GM21447 (cell line): ENCODE measurements at regions not wholly inside any gene's neighbourhood (a gene's known extent, or its start where the extent isn't known, plus 50 kb on each side); places are given as distances from the start of the nearest gene placed in this dataset.
"Not testable (repeated sequence)": the region's sequence is repeated elsewhere in the genome, so short reads cannot be mapped to it uniquely, and the experiment has no call there.

ENCODE experiments used
- ATAC-seq: cut with Tn5 transposase; IDR thresholded peaks from one replicate; pipeline ENCODE4 v1.9.1; 2021; ENCODE audit not compliant: unreplicated experiment

DNA sequence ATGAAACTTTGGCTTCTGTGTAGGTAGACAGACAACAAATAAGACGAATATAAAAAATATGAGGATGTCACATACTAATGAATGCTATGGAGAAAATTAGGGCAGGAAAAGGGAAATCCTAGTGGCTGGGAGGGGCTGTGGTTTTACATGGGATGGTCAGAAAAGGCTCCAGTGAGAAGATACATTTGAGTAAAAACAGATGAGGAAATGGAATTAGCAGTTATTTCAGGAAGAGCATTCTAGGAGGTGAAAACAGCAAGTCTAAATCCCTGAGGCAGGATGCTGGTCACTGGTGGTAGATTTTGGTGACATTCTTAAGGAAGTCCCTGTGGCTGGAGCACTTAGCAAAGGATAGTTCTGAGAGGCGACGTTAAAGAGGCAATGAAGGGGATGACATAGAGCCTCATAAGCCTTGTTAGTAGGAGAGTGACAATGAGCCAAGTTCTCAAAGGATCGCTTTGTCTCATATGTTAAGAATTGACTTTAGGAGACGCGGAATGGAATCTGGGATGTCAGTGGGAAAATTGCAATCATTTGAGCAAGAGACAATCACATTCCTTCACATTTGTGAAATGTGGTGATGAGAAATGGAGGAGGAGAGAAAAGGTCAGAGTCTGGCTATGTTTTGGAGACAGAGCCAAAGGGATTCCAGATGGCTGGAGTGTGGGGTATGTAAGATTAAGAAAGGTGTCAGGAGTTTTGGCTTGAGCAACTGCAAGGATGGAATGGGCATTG, 384.7 kb upstream of the FZD8 start:
- no peak for ATAC-seq

DNA sequence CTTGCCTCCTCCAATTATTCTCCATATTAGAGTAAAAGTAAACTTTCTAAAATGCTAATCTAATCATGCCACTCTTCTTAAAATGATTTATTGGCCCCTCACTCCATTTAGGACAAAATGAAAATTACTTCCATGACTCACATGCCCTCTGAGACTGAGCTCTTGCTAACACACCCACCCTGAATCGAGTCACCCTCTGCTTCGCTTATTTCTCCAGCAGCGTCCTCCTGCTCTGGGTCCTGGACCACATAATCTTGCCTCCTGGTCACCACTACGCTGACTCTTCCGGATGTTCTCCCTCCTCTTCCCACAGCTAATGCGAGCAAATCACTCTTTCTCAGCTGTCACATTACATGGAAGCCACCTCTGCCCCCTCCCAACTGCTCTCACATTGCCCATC, 384.0 kb upstream of the FZD8 start:
- ATAC-seq, result no peak

DNA sequence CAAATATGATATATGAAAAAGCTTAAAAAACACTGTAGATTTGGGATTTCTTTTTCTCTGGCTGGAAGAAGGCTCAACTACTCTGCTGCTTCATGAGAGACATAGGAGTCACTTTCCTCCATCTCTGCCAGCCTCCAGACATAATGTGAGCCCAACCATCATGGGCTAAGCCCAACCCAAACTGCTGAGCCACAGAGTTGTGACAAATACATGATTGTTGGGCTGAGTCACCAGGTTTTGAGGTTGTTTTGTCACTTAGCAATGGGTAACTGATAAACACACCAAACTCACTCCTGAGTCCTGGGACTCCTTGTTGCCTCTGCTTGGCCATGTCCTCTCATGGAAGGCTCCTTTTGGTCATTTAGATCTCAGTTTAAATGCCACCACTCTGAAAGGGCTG, 381.8 kb upstream of the FZD8 start:
- no peak for ATAC-seq

DNA sequence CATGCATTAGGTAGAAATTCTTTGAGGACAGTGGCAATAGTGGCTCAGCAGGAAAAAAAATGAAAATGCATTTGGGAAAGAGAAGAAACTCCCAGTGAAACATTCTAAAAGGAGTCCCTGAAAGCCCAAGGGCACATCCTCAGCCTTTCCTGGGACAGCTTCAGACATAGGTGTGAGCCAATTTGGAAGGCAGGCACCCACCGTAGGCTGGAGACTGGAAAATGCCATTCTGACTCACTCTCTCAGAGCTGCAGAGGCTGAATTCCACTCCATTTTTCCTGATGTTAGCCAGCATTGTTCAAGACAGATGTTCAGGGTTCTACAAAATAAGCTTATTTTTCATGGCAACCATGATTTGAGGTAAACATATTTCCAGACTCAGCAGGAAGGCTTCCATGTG, 379.0 kb upstream of the FZD8 start:
- ATAC-seq, result no peak

DNA sequence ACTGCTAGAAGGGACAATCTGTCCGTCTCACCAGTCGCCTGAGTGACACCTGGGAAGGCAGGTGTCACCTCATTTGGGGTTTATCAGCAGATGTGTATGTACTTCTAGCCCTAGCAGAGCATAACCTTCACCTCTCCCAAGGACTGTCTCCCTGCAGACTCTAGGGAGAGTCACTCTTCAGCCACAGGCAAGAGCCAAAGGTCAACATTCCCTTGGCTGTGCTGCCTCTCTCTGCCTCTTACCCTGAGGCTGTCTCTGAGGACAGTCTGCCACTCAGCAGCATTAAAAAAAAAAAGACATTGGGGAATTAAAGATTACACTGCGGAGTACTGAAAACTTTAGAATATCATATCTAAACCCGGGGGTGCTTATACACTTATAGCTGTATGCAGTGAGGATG, 377.7 kb upstream of the FZD8 start:
- no peak for ATAC-seq

DNA sequence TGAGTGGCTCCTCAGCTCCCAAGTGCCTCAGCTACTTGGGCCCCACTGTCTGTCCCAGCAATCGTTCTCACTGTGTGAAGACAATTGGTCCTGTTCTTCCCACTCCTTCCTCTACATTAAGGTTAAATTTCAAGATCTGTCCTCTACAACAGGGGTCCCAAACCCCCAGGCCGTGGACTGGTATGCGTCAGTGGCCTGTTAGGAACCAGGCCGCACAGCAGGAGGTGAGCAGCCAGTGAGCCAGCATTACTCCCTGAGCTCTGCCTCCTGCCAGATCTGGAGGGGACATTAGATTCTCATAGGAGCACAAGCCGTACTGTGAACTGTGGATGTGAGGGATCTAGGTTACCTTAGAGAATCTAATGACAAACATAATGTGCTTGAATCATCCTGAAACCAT, 376.9 kb upstream of the FZD8 start:
- ATAC-seq, result no peak

DNA sequence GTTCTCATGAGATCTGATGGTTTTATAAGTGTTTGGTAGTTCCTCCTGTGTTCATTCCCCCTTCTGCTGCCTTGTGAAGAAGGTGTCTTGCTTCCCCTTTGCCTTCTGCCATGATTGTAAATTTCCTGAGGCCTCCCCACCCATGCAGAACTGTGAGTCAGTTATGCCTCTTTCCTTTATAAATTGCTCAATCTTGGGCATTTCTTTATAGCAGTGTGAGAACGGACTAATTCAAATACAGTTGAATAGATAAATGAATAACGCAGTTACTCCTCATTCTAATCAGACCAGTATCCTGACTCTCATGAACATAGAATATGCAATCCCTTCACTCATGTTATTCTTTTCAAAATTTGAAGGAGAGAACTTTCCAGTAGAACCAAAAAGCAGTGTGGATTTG, 375.0 kb upstream of the FZD8 start:
- ATAC-seq, result no peak

DNA sequence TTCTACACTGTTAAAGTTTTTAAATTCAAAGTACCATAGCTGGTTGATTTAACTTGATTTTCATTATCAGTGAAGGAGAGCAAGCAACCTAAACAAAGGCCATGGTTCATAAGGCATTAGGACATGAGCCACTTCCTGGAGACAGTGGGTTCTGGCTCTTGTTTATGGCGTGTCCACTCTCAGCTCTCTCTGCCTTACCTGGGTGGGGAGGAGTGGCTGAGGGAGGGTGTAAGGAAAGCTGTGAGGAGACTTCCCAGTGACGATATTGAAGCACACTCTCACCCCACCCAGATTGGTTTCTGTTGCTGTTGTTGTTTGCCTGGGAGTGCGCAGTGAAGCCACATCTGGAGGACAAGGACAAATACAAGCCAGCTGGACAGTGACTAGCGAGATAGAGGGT, 365.3 kb upstream of the FZD8 start:
- no peak for ATAC-seq

DNA sequence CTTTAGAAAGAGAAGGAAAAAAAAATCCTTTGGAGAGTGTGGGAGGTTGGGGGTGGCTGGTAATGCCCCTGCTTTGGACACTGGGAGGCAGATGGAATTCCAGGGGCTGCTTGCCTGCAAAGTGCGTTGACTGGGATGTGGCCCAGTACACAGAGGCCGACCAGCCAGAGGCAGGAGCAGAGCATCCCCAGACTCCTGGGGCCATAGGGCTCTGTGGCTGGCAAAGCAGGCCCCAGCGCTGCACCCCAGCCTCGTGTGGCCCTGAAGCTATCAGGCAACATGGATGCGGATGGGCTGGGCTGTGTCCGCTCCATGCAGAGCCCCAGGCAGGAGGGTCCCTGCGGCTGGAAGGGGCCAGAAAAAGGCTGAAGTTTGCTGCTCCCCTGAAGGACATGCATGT, 361.6 kb upstream of the FZD8 start:
- no peak for ATAC-seq

DNA sequence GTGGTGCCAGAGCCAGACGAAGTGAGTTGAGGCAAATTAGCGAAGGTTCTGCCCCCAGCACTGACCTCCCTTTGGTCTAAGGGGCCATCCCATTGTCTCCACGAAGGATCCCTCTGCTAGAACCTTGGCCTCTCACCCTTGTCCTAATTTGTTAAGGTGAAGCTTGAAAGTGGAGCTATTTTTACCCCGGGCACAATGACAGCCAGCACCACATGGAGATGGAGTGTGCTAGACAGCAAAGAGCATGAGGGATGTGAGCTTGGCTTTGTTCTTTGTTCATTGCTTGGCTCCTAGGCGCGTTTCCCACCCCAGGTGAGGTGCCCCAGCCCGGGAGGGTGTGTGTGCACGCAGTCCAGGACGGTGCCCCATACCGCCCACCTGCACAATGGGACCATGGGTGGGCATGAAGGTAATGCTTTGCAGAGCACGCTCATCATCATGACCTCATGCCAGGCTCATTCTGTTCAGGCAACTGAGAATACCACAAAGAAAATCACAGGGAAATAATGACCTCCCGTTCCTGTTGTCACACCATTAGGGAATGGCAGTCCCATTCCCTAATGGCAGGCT, 361.0 kb upstream of the FZD8 start:
- ATAC-seq, result no peak

DNA sequence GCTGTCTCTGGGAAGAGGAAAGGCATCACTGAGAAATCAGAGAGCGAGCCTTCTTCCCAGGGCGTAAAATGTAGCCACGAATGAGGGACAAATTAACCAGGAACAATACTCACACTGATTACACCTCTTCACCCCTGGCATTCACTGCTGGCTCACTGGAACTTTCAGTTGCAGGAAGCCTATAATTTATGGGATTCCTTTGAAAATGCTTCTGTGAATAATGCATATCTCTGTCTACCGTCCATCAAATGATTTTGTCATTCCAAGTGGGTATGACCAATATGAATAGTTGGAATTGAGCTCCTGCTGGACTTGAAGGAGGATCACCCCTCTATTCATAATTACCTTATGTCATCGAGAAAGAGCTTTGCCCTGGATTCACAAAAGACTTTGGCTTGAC, 360.3 kb upstream of the FZD8 start:
- no peak for ATAC-seq

DNA sequence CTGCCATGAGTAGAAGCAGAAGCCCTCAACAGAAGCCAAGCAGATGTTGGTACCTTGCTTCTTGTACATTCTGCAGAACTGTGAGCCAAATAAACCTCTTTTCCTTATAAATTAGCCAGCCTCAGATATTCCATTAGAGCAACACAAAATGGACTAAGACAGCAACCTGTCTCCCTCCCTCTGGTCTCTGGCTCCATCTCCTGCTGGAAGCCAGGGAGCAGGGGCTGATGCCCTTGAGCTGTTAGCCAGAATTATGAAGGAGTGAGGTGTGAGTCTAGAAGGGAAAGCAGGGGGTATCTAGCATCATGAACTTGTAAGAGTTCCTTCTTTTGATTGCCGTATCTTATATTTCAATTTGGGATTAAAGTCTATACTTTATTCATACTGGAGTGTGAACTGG, 358.7 kb upstream of the FZD8 start:
- ATAC-seq, result not testable (repeated sequence)

DNA sequence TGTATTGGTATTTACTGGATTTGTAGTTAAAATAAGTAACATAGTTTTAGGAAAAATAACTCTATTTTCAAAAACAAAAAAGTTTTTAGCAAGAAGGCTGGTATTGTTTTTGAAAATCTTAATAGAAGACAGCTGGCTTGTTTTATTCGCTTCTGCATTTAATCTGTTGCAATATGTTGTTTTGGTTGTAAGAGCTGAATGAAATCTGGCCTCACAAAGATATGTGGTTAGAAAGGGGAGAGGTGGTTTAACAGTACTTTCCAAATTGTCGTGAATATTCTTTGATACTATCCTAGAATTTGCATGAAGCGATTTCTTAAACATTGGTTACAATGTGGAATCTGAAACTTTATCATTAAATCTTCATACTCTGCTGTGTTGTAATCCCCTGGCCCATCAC, 355.9 kb upstream of the FZD8 start:
- no peak for ATAC-seq

DNA sequence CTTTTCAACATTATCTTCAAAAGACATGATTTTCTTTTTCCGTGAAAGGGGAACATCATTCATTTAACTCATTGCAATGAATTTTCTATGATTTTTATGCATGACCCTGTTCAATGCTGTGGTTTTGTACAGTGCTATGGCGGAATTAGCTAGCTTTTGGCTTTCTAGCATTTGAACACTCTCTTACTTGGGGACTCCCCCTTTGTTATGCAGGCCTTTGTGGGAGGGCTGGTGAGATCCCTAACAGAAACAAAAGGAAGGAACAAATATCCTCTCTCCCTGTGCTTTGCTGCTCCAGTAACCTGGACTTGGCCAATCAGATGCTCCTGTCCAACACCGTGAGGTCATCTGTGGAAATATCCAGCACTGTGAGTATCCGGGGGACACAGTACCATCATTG, 353.4 kb upstream of the FZD8 start:
- ATAC-seq, result no peak

DNA sequence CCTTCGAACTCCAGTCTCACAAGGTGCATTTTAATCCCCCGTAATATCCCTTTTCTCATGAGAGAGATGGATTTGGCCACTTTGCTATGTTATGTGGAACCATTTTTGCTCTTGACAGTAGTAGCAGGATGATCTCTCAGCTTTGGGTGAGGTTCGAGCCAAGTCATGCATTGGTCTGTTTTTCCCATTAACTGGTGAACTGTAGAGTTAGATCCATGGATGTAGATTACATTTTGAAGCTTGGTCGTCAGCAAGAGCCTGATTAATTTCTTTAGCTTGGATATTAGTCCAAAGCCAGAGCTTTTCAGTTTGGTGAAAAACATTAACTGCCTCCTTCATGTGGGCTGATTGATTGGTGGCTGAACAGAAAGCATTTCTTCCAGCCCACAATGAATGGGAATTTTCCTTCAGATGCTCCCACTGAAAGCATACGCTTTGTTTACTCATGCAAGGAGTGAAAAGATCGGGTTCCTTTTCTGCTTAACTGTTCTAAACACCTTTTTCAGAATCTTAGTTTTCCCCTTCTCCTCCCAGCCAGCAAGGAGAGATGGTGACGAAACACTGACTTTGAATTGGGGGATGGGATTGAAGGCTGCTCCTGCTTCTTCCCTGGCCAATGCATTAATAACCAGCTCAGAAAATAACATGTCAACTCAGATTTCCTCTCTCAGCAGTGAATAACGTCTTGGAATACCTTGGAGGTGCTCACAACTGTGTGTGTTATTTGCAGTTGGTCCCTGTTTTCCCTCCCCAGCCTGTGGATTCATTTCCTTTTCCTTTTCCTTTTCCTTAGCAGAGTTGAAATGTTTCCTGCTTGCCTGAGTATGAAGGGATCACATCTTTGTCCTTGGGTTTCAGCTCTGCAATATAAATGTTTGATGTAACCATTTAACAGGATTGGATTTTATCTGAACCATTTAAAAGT, 351.8 kb upstream of the FZD8 start:
- ATAC-seq, result no peak

DNA sequence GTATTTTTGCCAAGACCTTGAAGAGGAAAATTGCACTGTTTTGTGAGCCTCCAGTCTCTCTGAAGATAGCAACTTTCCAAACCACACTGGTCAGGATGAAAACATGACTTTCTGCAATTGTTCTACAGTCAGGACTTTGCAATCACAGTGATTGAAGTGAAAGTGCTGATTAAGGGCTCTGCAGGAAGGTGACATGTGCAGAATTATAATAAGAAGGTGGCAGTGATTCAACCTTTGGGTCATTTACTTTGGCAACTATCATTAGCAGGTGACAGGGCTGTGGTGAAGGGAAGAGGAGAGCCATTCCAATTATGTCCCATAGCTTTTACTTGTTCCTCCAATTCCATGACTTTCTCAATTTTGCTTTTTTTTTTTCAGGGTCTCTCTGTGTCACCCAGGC, 350.0 kb upstream of the FZD8 start:
- ATAC-seq, result no peak

DNA sequence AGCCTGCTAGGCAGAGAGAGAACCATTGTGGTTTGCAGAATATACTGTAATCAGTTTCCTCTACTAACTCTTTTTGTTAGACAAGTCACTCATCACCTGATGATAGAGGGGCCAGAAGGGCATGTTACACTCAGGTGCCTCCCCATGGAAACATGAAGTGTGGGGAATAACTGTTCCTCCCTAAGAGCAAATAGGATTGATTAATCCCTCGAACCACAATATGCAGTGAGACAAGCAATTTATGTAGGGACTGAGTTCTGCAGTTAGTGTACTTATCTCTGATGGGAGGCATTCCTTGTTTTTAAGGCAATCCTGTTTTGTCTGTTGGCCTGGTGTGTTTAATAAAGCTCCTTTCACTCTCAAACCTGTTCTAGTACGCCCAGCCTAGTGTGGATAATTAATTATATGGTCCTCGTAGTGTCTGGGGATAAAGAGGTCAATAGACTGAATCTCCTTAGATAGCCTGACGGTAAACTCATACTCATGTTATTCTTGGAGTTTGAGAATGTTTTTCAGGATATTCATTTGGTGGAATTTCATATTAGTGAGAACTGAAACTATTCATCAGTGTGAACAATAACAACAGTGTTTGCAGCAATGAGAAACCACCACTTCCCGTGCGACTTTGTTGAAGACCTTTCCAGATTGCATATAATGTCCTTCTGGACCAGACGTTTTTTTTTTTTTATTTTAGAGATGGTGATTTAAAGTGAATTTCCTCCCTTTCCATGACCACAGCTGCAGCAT, 344.8 kb upstream of the FZD8 start:
- ATAC-seq, result no peak

DNA sequence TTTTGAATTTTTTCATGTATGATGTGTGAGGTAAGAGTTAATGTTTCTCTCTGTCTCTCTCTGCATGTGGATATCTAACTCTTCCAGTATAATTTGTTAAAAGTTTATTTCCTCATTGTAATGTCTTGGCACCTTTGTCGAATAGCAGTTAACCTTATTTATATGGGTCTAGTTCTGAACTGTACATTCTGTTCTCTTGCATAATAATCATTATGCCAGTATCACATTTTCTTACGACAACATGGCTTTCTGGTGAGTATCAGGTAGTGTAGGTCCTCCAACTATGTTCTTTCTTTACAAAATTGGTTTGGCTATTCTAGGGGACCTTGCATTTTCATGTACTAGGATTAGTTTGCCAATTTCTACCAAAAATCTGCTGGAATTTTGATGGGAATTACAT, 337.0 kb upstream of the FZD8 start:
- ATAC-seq, result no peak

DNA sequence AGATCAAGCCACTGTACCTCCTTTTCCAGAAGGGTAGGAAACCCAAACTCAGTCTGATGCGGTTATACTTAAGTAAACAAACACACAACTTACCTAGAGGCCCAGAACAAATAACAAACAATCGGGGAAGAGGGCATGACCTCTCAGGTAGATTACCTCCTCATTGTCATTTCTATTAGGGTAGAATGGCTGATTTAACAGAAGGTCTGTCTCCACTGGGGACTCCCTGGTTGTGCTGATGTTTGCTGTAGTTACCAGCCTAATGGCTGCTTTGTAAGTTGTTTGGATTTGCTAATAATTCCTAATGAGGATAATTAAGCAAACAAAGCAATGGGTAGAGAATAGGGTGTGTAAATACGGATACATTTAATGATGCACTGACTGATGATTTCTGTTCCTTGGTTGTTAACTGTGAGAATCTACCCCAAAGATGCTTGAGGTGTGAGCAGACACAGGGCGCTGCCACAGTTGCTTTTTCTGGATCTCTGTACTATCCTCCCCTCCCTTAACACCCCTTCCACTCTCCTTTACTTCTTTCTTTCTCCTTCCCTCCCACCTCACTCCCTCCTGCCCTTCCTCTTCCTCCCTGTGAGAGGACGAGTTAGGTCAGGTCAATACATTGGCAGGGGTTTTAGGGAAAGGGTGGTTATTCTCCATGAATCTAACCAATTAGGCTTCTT, 332.0 kb upstream of the FZD8 start:
- ATAC-seq, result not testable (repeated sequence)

DNA sequence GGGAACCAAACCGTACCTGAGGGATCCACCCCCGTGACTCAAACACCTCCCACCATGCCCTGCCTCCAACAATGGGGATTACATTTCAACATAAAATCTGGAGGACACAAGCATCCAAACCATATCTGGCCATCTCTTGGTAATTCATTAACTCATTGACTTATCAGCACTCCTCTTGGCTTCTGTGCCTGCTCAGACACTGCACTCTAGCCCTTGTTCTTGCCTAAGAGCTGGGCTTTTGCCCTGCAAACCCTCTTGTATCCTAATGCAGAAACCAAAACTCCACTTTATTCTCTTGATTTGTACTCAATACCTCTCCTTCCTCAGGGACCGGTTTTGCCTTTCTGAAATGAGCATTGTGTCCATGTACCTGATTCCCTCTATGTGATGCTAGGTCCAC, 330.2 kb upstream of the FZD8 start:
- no peak for ATAC-seq

DNA sequence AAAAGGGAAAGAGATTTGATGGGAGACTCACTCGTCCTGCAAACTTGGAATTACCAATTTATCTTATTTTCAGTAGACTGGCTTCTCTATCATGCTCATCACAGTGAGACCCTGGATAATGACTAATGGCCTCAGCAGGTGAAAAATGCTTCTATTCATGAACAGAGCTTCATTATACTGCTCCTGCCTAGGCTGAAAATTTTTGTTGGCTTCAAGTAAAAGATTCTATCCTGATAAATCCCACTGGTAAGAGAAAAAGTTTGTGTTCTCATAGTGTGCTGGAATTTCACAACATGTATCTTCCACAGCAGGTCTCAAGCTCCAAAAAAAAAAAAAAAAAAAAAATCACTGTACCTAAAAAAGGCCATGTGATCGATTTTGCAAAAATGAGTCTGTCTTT, 329.3 kb upstream of the FZD8 start:
- no peak for ATAC-seq
